ENCODE measurements at regions not wholly inside any gene's neighbourhood (a gene's known extent, or its start where the extent isn't known, plus 50 kb on each side); places are given as distances from the start of the nearest gene placed in this dataset.

DNA sequence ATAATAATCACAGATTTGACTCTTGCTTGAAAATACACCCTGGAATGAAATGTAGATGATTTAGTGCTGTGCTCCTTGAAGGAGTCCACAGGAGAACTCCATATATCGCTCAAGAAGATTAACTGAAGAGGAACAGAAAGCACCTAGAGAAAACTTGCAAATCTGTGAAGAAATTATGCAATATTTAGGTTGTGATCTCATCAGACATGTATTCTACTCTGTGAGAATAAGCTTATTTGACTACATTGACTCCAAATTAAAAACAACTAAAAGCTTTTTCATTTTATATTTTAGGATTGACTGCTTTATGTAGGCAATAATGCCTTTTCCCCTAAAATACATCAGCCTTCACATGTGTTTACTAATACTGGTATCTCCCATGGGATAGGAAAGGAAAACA is 906.6 kb upstream of the LRATD1 start:
- H3K27me3 ChIP-seq (replicated peaks), result no peaks in the 10 kb centered on the region
- DNase-seq (ENCODE audit: low read depth in 1 of 2, low spot score in 2 of 2), result no peak

GRCh38 chr2:13745330-13745729 is 887.2 kb upstream of the LRATD1 start:
- Histone ChIP-seq H3K4me1 (replicated peaks) (no peaks in the 10 kb centered on the region), H3K9me3 (replicated peaks) (peaks cover 2% of the 10 kb centered on the region; the same call in 1 of the 2 replicates), H3K27me3 (replicated peaks) (no peaks in the 10 kb centered on the region), H3K4me3 (no peak overlapping the region), H3K36me3 (no peaks in the 10 kb centered on the region), H3K27ac (no peak overlapping the region)
- DNase-seq (ENCODE audit: low read depth in 1 of 2, low spot score in 2 of 2), result no peak

More for the DNA sequence above, 906.6 kb upstream of the LRATD1 start:
- H3K36me3 ChIP-seq, result no peaks in the 10 kb centered on the region
- H3K4me1 ChIP-seq (replicated peaks), result no peaks in the 10 kb centered on the region
- H3K27ac ChIP-seq, result no peak overlapping the region
- H3K4me3 ChIP-seq, result no peak overlapping the region
- no peaks in the 10 kb centered on the region for H3K9me3 ChIP-seq (replicated peaks)

DNA sequence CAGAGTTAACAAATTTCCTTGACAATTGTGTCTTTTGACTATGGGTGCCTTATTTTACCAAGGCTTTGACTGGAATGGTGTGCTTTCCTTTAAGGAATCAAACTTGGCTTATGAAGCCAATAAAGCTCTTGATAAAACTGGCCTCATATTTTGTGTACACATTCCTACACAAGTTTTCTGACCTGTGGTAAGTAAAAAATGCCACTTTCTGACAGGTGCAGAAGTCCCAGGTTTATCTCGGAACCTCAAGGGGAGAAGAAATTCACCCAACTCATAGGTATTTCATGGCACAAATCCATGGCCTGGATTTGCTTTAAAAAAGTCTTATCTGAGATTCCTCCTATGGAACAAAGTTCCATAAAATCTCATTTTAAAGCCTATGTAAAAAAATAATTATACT is 880.6 kb upstream of the LRATD1 start:
- H3K27ac ChIP-seq, result no peak overlapping the region
- 0 out of 2 replicates have a peak, but pooled peaks cover 2% of the 10 kb centered on the region for H3K9me3 ChIP-seq (replicated peaks)
- H3K4me3 ChIP-seq, result no peak overlapping the region
- H3K4me1 ChIP-seq (replicated peaks), result no peaks in the 10 kb centered on the region
- no peaks in the 10 kb centered on the region for H3K36me3 ChIP-seq
- no peak for DNase-seq (ENCODE audit: low read depth in 1 of 2, low spot score in 2 of 2)
- no peaks in the 10 kb centered on the region for H3K27me3 ChIP-seq (replicated peaks)

- no peak overlapping the region for H3K27ac ChIP-seq
- no peaks in the 10 kb centered on the region for H3K9me3 ChIP-seq (replicated peaks)
- H3K4me1 ChIP-seq (replicated peaks), result no peaks in the 10 kb centered on the region
- H3K27me3 ChIP-seq (replicated peaks), result no peaks in the 10 kb centered on the region
- H3K36me3 ChIP-seq, result no peaks in the 10 kb centered on the region
- no peak overlapping the region for H3K4me3 ChIP-seq
- DNase-seq (ENCODE audit: low read depth in 1 of 2, low spot score in 2 of 2), result no peak
Observed at GRCh38 chr2:13758412-13758811, 874.1 kb upstream of the LRATD1 start.

- Histone ChIP-seq H3K4me3 (no peak overlapping the region), H3K4me1 (replicated peaks) (no peaks in the 10 kb centered on the region), H3K27ac (no peak overlapping the region), H3K9me3 (replicated peaks) (no peaks in the 10 kb centered on the region), H3K36me3 (no peaks in the 10 kb centered on the region), H3K27me3 (replicated peaks) (no peaks in the 10 kb centered on the region)
- DNase-seq (ENCODE audit: low read depth in 1 of 2, low spot score in 2 of 2), result no peak
Observed at GRCh38 chr2:13768274-13768673, 864.2 kb upstream of the LRATD1 start.

DNA sequence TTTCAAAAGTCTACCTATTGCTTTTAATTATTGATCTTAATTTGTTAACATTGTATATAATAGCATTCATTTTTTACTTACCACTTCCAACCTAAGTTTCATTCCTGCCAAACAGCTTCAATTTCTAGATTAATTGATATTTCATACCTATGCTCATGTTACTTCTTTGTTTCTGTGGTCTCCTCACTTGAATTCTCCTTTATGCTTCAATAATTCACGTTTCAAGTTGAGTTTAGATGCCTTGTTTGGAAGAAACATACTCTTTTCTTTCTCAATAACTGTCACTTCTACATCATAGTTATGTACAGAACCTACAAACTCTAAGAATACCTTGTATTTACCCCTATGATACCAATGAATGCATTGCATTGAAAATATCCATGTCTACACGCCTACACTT is 862.2 kb upstream of the LRATD1 start:
- no peak for DNase-seq (ENCODE audit: low read depth in 1 of 2, low spot score in 2 of 2)
- no peak overlapping the region for H3K27ac ChIP-seq
- no peaks in the 10 kb centered on the region for H3K36me3 ChIP-seq
- no peak overlapping the region for H3K4me3 ChIP-seq
- H3K4me1 ChIP-seq (replicated peaks), result no peaks in the 10 kb centered on the region
- H3K27me3 ChIP-seq (replicated peaks), result no peaks in the 10 kb centered on the region
- no peaks in the 10 kb centered on the region for H3K9me3 ChIP-seq (replicated peaks)

- no peaks in the 10 kb centered on the region for H3K36me3 ChIP-seq
- no peak for DNase-seq (ENCODE audit: low read depth in 1 of 2, low spot score in 2 of 2)
- H3K9me3 ChIP-seq (replicated peaks), result peaks cover 3% of the 10 kb centered on the region; the same call in 1 of the 2 replicates
- H3K4me3 ChIP-seq, result no peak overlapping the region
- H3K27me3 ChIP-seq (replicated peaks), result no peaks in the 10 kb centered on the region
- H3K27ac ChIP-seq, result no peak overlapping the region
- no peaks in the 10 kb centered on the region for H3K4me1 ChIP-seq (replicated peaks)
Observed at GRCh38 chr2:13779996-13780395, 852.5 kb upstream of the LRATD1 start.

- H3K27ac ChIP-seq, result no peak overlapping the region
- no peaks in the 10 kb centered on the region for H3K4me1 ChIP-seq (replicated peaks)
- no peaks in the 10 kb centered on the region for H3K27me3 ChIP-seq (replicated peaks)
- no peaks in the 10 kb centered on the region for H3K36me3 ChIP-seq
- no peak overlapping the region for H3K4me3 ChIP-seq
- no peak for DNase-seq (ENCODE audit: low read depth in 1 of 2, low spot score in 2 of 2)
- no peaks in the 10 kb centered on the region for H3K9me3 ChIP-seq (replicated peaks)
Observed at GRCh38 chr2:13791019-13791547, 841.4 kb upstream of the LRATD1 start.

GRCh38 chr2:13806539-13806938 is 826.0 kb upstream of the LRATD1 start:
- Histone ChIP-seq H3K27me3 (replicated peaks) (no peaks in the 10 kb centered on the region), H3K4me1 (replicated peaks) (no peaks in the 10 kb centered on the region), H3K4me3 (no peak overlapping the region), H3K36me3 (no peaks in the 10 kb centered on the region), H3K9me3 (replicated peaks) (no peaks in the 10 kb centered on the region), H3K27ac (no peak overlapping the region)
- no peak for DNase-seq (ENCODE audit: low read depth in 1 of 2, low spot score in 2 of 2)

DNA sequence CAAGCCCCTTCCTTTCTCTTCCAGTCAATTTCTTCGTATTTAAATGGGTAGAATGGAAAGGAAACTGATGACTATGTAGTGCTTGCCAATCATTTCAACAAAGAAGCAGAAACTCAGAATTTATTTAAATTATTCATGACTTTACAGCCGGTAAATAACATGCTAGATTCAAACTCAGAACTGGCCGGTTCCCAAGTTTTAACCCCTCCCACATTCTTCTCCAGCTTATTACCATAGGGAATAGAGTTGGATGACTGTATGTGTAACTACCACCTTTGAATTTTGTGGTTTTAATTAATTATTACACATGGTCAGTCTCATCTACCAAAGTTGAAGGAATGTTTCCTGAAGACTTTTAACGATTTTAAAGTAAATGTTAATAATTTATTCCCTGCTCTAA is 819.3 kb upstream of the LRATD1 start:
- no peaks in the 10 kb centered on the region for H3K27me3 ChIP-seq (replicated peaks)
- H3K36me3 ChIP-seq, result no peaks in the 10 kb centered on the region
- no peaks in the 10 kb centered on the region for H3K4me1 ChIP-seq (replicated peaks)
- no peak overlapping the region for H3K4me3 ChIP-seq
- no peak for DNase-seq (ENCODE audit: low read depth in 1 of 2, low spot score in 2 of 2)
- H3K27ac ChIP-seq, result no peak overlapping the region
- no peaks in the 10 kb centered on the region for H3K9me3 ChIP-seq (replicated peaks)

DNA sequence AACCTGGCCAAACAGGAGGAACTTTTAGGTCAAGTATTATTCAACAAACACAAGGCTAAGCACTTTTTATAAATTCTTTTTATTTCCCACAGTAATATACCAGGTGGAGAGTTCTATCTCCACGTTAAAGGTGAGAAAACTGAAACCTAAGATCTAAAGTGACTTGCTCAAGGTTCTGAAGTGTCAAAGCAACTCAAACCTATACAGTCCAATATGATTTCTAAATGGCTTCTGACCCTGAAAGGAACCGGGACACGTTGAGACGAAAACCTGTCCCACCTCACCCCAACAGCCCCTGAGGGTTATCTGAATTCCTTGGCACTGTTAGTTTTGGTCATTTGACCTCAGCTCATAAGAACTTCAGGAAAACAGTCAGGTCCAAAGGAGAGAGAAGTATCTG is 814.5 kb upstream of the LRATD1 start:
- no peak overlapping the region for H3K27ac ChIP-seq
- no peaks in the 10 kb centered on the region for H3K27me3 ChIP-seq (replicated peaks)
- H3K36me3 ChIP-seq, result no peaks in the 10 kb centered on the region
- DNase-seq (ENCODE audit: low read depth in 1 of 2, low spot score in 2 of 2), result no peak
- H3K4me3 ChIP-seq, result no peak overlapping the region
- H3K9me3 ChIP-seq (replicated peaks), result no peaks in the 10 kb centered on the region
- H3K4me1 ChIP-seq (replicated peaks), result no peaks in the 10 kb centered on the region

GRCh38 chr2:13819896-13820295 is 812.6 kb upstream of the LRATD1 start:
- no peaks in the 10 kb centered on the region for H3K4me1 ChIP-seq (replicated peaks)
- DNase-seq (ENCODE audit: low read depth in 1 of 2, low spot score in 2 of 2), result no peak

DNA sequence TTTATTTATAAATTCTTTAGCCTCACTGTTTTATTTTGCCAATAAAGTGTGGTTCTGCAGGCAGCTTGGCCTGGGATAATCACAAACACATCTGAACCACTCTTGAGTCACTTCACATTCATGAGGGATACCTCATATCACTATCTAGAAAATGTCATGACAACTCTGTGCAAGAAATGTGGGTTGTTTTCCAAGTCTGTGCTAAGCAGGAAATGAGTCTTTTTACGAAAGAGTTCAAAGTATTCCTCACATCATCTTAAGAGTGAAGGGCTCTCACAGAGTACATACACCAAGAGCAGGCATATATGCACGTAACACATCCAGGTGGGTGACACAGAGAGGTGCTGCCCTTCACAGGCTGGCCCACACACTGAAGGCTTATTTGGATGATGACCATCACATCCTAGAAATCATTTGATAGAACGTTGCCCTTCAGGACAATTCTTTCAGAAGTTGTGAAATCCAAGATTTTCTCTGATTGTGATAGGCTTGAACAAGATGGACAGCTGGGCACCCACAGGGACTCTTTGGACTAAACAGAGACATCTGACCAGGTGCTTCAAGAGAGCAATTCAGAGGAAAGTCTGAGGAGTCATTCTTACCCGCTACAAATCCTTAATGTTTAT is 811.1 kb upstream of the LRATD1 start:
- Histone ChIP-seq H3K4me3 (no peak overlapping the region), H3K9me3 (replicated peaks) (no peaks in the 10 kb centered on the region), H3K27ac (no peak overlapping the region), H3K27me3 (replicated peaks) (no peaks in the 10 kb centered on the region), H3K36me3 (no peaks in the 10 kb centered on the region), H3K4me1 (replicated peaks) (no peaks in the 10 kb centered on the region)
- DNase-seq (ENCODE audit: low read depth in 1 of 2, low spot score in 2 of 2), result no peak

More at GRCh38 chr2:13819896-13820295, 812.6 kb upstream of the LRATD1 start:
- H3K9me3 ChIP-seq (replicated peaks), result no peaks in the 10 kb centered on the region
- no peak overlapping the region for H3K27ac ChIP-seq
- H3K27me3 ChIP-seq (replicated peaks), result no peaks in the 10 kb centered on the region
- H3K36me3 ChIP-seq, result no peaks in the 10 kb centered on the region
- no peak overlapping the region for H3K4me3 ChIP-seq

- H3K27me3 ChIP-seq (replicated peaks), result no peaks in the 10 kb centered on the region
- H3K9me3 ChIP-seq (replicated peaks), result no peaks in the 10 kb centered on the region
- H3K36me3 ChIP-seq, result no peaks in the 10 kb centered on the region
- DNase-seq (ENCODE audit: low read depth in 1 of 2, low spot score in 2 of 2), result no peak
- no peak overlapping the region for H3K4me3 ChIP-seq
- H3K27ac ChIP-seq, result no peak overlapping the region
- H3K4me1 ChIP-seq (replicated peaks), result no peaks in the 10 kb centered on the region
Observed at GRCh38 chr2:13822365-13822764, 810.2 kb upstream of the LRATD1 start.

All from SJSA1 (cell line).